Fibroblast of lung (primary cell): ENCODE measurements at regions not wholly inside any gene's neighbourhood (a gene's known extent, or its start where the extent isn't known, plus 50 kb on each side); places are given as distances from the start of the nearest gene placed in this dataset.

Experiments
- EZH2 ChIP-seq: IDR thresholded peaks from 2 replicates; pipeline ENCODE4 v1.5.1; 2012; ENCODE audit warnings: low read length, control low read depth, mild to moderate bottlenecking; ENCODE audit errors: missing control alignments
- TF ChIP-seq, protein P1 (sequence below), 2 donors: IDR thresholded peaks in 1 of 2; conservative IDR thresholded peaks in 1 of 2; 1 replicate in 1 of 2; 2 replicates in 1 of 2; pipeline ENCODE4 v1.5.1; 2011 to 2012; ENCODE audit warnings: low read length in 2 of 2, control low read depth in 1 of 2, inconsistent platforms in 1 of 2, low read depth in 1 of 2, mild to moderate bottlenecking in 1 of 2

DNA sequence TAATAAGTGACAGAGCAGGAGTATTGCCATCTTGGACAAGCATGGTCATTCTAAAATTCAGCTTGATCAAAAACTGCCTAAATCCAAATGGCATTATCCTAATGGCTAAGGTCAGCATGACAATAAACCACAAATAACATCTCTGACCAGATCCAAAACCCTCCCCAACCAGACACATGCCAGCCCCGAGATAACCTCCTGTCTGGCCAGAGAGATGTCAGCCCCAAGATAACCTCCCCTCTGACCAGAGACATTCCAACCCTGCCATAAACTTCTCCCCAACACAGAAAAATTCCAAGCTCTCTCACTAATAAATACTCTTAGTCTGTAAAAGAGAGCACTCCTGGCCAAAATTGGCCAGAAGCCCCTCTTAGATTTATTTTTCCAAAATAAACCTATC, 470.5 kb upstream of the UBE2E2 start:
- TF ChIP-seq, protein P1, sequence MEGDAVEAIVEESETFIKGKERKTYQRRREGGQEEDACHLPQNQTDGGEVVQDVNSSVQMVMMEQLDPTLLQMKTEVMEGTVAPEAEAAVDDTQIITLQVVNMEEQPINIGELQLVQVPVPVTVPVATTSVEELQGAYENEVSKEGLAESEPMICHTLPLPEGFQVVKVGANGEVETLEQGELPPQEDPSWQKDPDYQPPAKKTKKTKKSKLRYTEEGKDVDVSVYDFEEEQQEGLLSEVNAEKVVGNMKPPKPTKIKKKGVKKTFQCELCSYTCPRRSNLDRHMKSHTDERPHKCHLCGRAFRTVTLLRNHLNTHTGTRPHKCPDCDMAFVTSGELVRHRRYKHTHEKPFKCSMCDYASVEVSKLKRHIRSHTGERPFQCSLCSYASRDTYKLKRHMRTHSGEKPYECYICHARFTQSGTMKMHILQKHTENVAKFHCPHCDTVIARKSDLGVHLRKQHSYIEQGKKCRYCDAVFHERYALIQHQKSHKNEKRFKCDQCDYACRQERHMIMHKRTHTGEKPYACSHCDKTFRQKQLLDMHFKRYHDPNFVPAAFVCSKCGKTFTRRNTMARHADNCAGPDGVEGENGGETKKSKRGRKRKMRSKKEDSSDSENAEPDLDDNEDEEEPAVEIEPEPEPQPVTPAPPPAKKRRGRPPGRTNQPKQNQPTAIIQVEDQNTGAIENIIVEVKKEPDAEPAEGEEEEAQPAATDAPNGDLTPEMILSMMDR (conservative IDR thresholded peaks at IDR 0.05 in 1 of 2, IDR thresholded peaks at IDR 0.05 in 1 of 2; ENCODE audit: low read depth in 1 of 2, low read length in 2 of 2): no peak
- TF ChIP-seq EZH2: no peak
